IPS DF 19.7 (cell line): ENCODE measurements at regions not wholly inside any gene's neighbourhood (a gene's known extent, or its start where the extent isn't known, plus 50 kb on each side); places are given as distances from the start of the nearest gene placed in this dataset.
A peak's percentile ranks its signal among the peaks of the same experiment; 100 is the strongest.
"Not testable (repeated sequence)": the region's sequence is repeated elsewhere in the genome, so short reads cannot be mapped to it uniquely, and the experiment has no call there.

Experiments used
- DNase-seq: peaks from one replicate; pipeline ENCODE4 v3.0.0-alpha.2; 2013; ENCODE audit warnings: low read depth, low spot score

DNA sequence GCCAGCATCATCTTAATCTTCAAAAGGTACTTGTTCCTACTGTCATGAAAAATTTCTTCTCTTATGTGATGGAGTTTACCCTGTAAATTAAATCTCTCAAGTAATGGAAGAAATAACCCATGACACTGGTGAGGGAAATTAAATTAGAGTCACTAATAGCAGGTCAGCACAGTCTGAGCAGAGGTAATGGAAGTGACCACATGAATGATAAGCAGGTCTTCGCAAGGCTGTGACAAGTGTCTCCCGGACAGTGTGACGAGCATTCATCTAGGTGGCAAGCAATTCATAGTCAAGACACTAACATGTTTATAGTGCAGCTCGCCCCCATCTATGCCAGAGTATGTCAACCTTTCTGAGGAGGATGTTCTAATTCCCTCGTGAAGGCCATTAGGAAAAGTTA, 249.2 kb downstream of the FRK start:
- DNase-seq = no peak

DNA sequence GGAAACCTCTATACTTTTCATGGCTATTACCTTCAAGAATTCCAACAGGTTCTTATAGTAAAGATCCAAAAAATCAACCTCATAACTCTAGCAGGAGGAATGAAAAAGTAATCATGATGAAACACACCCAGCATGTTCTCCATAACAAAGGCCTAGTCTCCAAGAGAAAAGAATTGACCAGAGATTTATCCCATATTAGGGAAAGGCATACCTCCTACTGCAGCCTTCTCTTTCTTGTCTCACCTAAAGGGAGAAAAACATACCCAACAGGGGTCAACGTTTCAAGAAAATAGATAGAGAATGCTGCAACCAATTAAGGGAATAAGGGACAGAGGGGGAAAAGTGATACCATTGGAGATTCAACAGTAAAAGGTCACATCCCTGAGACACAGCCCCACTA, 262.5 kb downstream of the FRK start:
- DNase-seq = no peak

DNA sequence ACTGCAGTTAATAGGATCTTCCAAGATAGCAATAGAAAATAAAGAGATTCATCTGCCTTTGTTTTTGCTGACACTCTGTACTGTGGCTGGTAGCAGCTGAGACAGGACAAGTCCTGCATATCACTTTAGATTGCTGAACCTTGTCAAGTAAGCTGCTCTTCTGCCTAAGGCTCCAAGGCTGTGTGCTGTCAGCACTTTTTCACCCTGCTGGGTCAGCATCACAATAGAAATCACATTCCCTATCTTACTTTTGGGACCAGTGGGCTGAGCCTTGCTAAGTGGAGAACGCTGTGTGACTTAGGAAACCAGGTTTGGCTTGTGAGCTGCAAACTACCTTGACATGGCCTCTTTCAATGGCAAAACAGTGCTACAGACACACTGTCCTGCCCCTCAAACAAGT, 263.9 kb downstream of the FRK start:
- DNase-seq = peak; percentile 28

DNA sequence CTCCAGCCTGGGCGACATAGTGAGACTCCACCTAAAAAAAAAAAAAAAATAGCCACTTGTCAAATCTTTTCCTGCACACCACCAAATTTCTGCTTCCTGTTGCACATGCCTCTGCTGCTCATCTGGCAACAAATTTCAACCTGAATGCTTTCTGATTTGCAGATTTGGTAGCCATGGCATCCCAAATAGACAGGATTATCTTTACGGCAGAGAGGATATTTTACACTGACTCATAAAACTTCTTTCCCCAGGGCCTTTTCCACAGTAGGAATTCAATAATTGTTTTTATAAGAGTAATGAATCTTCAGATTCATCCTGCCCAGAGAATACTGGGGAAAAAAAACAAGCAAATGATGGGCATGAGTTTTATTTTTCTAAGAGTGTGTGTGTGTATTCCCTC, 264.6 kb downstream of the FRK start:
- no peak for DNase-seq

DNA sequence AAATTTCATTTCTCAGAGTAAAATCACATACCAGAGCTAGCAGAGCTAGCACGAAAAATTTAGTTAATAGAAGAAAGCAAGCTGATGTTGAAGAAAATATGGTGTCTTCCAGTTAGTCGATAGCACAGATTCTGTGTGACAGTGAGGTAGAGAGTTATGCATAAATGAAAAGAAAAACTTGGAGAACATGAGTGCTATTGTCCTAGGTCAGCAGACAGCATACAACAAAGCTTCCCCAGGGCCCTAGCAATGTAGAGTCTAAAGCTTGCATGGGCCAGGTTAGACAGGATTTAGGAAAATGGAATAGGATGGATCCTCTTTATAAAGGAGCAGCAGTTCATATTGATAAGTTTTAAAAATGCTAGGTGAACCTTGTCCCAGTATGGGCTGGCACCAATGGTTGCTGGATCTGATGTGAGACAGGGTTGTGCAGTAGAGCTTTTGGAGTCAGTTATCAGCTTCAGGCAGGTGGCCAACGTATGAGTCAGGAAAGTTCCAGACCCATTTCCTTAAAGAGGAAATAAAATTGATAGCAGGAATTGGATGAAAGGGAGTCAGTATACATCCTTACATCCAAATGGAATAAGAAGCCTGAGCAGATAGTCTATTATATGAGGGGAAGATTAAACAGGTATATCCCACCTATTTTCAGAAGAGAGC, 277.2 kb downstream of the FRK start:
- no peak for DNase-seq

DNA sequence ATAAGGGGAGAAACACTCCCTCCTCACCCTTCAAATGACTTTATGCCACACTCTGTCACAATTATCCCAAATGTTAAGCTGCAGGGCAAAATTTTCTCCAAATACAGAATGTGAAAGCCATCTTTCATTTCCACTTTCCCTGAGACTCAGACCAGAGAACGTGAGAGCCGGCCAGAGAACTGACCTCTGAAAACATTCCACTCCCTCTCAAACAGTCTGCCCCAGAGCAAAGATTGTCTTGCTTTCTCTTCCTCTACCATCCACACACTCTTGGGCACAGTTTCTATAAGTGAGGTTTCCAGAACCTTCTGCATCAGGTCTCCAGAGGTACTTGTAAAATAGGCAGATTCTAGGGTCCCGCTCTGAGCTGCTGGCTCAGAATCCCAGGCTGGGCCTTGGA, 278.1 kb downstream of the FRK start:
- no peak for DNase-seq

DNA sequence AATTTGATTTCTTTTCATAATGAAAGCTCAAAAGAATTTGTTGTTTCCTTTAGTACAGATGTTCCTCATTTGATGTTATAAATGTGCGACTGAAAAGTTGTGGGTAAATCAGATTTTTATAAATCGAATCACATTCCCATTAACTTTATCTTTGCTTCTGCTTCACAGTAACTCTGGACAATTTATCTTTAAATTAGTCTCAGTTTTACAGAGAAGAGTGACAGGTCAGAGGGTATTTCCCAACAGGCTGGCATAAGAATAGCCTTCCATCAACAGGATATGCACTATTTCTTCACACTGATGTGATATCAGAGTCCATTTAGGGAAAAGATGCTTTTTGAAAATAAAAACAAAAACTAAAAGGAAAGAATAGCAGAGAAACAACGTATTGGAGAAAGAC, 286.9 kb downstream of the FRK start:
- no peak for DNase-seq

DNA sequence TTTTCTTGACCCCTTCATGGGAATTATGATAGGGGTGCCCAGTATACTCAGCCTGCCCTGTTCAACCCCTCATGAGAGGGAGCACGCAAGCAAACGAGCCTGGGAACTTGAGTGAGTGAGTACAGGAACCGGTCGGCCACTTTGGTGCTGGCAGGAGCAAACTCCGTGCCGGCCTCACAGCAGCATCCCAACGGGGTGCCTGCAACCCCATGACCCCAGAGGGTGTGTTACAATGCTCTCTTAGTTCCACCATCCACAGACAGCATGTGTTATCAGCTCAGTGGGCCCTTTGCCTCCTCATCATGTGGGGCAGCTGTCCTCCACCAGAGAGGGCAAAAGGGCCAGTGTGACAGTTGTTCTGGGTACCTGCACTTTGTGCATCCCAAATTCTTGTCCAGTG, 289.8 kb downstream of the FRK start:
- DNase-seq = no peak

DNA sequence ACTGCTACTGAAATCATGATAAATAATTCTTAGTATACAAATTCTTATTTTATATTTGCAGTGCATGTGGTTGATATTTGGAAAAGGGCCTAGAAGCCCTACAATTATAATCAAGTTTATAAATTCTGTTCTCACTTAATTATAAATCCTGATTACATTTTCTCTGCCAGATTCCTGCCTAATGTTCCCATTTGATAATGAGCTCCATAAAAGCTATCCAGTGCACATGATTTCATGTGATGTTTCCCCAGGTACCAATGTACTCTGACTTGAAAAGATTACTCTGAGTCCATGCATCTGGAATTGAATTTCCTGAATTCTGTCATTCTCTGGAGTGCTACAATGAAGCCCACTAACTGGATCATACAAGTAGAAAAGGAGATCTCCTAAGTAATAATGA, 292.2 kb downstream of the FRK start:
- no peak for DNase-seq

DNA sequence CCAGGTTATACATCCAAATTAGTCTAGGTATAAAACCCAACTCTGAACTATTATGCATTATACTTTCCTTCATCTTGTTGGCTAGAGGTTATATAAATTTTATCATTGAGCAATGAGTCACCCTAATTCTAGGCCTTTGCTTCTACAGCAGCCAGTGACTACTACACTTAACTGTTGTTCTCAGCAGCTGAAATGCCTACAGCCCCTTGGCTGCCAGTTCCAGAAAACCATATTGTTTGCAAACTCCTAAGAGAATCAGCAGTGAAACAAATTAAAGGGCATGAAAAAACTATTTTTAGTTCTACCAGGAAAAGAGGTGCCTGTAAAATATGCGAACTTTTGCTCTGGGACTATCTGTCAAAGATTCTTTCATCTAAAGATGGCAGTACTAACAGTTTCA, 292.8 kb downstream of the FRK start:
- DNase-seq = no peak

DNA sequence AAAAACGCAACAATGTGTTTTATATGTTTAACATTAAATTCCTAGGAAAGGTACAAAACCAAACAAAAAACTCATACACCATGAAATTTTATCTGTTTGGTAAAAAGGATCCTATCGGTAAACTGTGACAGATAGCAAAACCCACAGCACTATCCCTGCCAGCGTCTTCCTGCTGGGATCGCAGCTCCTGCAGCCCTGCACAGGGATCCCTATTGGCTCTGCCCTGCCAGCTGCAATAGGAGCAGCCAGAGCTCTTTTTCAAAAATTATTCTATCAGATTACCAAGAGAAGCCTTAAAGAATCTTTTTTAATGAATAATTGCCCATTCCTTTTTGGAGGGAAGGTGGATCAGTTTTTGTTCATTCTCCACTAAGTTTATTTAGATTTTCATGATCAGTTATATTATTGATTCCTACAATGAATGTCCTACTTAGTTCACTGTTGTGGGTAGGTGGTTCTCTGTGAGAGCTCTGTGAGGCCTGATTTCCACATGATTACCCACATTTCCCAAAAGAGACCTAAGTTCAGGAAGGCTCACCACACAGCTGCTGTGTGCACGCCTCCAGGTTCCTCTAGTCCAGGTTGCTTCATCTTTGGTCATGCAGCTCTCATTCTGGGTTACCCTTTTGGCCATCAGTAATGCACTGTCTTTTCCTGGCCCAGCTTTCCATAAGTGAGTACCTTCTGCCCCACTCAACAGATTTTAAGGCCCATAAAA, 293.8 kb downstream of the FRK start:
- DNase-seq = no peak

DNA sequence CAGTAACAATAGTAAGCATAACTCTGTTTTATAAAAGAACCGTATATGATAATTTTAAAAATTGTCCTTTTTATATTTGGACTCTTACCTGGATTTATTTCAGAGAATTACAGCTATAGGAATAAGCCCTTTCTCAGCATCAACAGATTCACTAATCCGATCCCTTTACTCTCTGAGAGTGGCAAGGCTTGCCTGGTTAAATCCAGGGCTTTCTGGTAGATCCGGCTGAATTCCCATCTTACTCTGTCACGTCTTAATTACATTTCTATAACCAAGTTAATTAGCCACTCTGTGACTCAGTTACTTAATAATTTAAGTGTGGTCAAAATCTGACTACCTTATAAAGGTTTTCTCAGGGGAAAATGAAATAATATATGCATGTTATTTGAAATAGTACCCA, 294.7 kb downstream of the FRK start:
- DNase-seq = no peak

DNA sequence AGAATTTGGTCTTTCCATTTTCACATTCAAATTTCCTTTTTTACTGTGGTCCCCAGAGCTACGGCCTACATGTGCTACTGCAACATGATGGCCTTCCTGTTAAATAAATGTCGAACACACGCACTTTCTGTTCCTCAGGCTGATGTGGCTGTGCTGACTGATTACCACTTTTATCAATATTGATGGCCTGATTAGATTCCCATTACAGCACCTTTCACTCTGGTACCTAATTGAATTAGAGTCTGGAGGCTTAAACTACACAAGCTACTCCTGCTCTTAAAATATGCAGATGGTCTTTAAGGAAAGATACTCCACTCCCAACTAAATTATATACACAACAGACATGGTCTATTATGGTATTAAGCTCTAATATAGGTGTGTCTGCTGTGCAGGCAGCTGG, 301.6 kb downstream of the FRK start:
- DNase-seq = no peak

DNA sequence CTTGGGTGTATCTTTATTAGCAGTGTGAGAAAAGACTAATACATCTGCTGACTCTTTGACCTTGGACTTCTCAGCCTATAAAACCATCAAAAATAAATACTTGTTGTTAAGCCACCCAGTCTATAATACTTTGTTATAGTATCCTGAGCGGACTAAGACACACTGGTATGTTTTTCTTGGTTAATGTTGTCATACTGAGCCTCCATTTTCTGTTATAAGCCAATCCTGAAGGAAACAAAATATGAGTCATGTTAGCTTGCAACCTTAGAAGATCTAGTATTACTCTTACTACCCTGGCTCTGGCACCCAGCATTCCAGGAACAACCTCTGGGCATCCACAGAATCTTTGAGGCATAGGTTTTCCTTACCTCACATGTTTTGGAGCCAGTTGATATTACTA, 307.2 kb downstream of the FRK start:
- DNase-seq = no peak

DNA sequence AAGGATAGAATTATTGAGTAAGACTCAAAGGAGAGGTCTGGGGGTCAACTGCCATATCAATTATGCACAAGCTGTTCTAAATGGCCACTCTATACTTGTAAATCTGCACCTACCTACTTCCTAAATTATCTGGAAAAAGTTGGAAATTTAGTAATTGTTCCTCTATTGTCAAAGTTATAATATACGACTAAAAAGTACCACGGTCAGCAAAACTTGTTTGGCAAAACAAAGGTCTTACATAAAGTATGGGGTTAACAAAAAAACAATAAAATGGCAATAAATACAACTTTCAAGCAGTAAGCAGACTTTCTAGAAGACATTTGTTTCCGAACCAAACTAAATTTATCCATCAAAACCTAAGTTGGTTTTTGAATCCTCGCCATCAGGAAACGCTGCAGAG, 309.7 kb downstream of the FRK start:
- DNase-seq = no peak

DNA sequence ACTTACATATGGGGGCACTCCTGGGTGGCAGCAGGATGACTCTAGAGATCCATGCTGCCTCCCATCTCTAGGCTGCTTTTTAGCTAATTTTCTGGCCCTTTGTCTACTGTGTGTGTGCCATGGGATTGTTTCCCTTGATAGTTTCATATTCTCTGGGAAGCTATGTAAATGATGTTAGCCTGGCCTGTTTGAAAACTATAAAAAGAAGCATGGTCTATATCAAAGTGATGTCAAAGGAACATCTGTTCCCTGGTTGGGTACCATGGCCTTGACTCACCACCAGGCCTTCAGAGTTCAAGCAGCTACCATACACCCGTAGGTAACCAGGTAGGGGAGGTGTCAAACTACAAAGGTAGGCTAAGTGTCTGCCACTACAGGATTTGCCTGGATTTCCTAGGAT, 310.4 kb downstream of the FRK start:
- no peak for DNase-seq

DNA sequence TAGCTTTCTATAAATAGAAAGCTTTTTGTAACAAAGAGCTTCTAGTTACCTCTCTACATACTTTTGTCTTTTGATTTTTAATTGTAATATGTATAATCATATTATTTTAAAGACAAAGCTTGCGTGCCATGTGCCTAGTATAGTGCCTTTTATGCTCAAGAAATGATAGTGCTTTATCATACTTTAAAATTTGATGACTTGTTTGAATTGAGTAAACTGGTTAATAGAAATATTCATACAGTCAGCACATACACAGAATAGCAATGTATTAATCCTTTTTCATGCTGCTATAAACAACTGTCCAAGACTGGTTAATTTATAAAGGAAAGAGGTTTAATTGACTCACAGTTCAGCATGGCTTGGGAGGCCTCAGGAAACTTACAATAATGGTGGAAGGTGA, 313.0 kb downstream of the FRK start:
- DNase-seq = no peak

DNA sequence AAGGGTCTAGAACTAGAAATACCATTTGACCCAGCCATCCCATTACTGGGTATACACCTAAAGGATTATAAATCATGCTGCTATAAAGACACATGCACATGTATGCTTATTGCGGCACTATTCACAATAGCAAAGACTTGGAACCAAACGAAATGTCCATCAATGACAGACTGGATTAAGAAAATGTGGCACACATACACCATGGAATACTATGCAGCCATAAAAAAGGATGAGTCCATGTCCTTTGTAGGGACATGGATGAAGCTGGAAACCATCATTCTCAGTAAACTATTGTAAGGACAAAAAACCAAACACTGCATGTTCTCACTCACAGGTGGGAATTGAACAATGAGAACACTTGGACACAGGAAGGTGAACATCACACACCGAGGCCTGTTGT, 314.1 kb downstream of the FRK start:
- not testable (repeated sequence) for DNase-seq

DNA sequence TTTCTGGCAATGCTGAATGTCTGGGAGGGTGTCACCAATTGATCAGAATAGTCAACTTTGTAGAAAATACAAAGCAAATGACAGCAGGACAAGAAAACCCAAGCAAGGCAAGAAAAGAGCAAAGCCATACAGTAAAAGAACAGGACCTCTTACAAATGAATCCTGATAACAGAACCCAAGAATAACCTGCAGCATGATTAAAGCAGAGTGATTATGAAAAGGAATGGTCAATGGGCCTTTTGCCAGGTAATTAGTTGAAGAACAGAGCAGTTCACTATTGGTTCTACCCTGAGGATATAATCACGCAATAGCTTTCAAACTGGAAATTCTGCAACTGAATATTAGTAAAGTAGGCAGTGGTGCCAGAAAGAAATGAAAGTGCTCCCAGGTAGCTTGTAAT, 319.8 kb downstream of the FRK start:
- no peak for DNase-seq

DNA sequence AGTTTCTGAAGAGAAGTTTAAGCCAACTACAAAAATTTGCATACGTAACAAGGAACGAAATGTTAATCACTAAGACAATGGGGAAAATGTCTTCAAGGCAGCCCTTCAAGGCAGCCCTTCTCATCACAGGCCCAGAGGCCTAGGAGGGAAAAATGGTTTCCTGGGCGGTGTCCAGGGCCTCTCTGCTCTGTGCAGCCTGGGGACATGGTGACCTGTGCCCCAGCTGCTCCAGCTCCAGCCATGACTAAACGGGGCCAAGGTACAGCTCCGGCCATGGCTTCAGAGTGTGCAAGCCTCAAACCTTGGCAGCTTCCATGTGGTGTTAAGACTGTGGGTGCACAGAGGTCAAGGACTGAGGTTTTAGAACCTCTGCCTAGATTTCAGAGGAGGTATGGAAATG, 325.1 kb downstream of the FRK start:
- no peak for DNase-seq

DNA sequence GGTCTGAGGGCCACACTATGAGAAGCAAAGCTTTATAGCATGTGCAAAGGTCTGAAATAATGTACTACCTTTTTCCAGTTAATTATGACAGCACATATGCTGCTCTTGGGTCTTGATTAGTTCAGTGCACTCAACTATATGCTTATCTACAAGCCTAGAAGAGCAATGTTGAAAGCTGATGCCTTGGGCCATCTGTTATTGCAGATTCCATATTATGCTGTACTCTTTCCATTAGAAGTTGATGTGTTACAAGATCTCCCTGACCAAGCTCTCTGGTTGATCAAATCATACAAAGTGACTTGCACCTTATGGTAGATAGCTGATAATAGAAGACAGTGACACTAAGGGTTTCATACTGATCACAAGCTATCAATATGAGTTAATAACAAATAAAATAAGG, 327.3 kb downstream of the FRK start:
- DNase-seq = no peak

DNA sequence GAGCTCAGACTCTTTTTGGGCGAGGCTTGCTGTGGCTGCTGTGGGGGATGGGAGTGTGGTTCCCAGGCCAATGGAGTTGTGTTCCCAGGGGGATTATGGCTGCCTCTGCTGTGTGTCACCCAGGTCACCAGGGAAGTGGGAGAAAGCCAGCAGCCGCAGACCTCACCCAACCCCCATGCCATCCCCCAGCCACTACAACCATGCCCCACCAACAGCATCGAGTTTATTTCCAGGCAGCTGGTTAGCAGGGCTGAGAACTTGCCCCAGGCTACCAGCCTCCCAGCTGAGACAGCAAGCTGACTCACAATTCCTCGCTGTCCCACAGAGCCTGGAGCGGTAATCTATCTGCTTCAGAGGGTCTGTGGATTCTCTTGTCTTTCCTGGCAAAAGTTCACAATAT, 331.7 kb downstream of the FRK start:
- no peak for DNase-seq

DNA sequence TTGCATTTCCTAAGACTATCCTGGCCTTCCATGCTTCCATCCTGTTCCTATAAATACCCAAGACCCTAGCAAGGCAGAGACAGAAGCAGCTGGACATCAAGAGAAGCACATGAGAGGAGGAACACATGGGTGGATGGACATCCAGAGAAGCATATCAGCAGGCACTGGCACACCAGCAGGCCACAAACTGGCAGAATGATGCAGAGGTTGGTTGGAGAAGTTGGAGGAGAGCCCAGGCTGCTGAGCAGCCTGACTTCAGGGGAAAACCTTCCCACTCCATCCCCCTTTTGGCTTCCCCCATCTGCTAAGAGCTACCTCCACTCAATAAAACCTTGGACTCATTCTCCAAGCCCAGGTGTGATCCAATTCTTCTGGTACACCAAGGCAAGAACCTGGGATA, 332.5 kb downstream of the FRK start:
- DNase-seq = no peak

DNA sequence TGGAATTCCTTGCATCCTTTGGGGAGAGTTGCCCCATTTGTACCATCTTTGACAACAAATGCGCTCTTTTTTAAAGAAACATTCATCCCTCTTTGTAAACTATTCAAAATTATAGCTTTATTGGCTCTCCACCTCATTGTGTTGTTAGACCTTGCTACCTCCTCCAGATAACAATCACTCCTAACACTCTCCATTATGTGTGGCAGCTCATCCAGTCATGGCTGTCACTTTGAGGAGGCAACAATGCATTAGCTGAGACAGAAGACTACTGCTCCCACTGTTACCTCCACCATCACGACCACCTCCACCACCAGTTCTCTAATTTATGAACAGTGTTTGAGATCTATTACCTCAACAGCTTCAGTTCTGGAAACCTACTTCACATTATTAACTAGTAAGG, 339.1 kb downstream of the FRK start:
- DNase-seq = no peak
